Body of pancreas (tissue), 4 donors: ENCODE measurements at regions not wholly inside any gene's neighbourhood (a gene's known extent, or its start where the extent isn't known, plus 50 kb on each side); places are given as distances from the start of the nearest gene placed in this dataset.

Source experiments
- CTCF ChIP-seq, 7 experiments: fragments of 450-650 bp in 4 of 7; fragments of 200-600 bp in 3 of 7; sonication (generic) in 3 of 7; IDR thresholded peaks; one replicate each; pipeline ENCODE4 v1.5.1; 2016 to 2019; ENCODE audit warnings: antibody characterized with exemption in 7 of 7
- POLR2A ChIP-seq, 3 donors: fragments of 450-650 bp; IDR thresholded peaks; one replicate each; pipeline ENCODE4 v1.6.1; 2016; ENCODE audit warnings: antibody characterized with exemption in 3 of 3, mild to moderate bottlenecking in 2 of 3

GRCh38 chr16:55189682-55190636, 134.0 kb upstream of the IRX6 start:
- TF ChIP-seq POLR2A (IDR thresholded peaks at IDR 0.05) (no peak), CTCF (IDR thresholded peaks at IDR 0.05) (no peak)
